Right ventricle myocardium superior (tissue), 1 donor: ENCODE measurements at regions not wholly inside any gene's neighbourhood (a gene's known extent, or its start where the extent isn't known, plus 50 kb on each side); places are given as distances from the start of the nearest gene placed in this dataset.
"Not testable (repeated sequence)": the region's sequence is repeated elsewhere in the genome, so short reads cannot be mapped to it uniquely, and the experiment has no call there.

ENCODE experiments used
- ATAC-seq: fragments of 200-7000 bp; cut with Tn5 transposase; one replicate; pipeline ENCODE4 v1.9.1; 2020; ENCODE audit warnings: mild to moderate bottlenecking; ENCODE audit not compliant: poor library complexity
- DNase-seq: peaks from one replicate; pipeline ENCODE4 v3.0.0-alpha.2; 2020
- intact Hi-C: fragments of 100-400 bp; cut with DNase I; formaldehyde crosslinking; loops from one replicate; pipeline ENCODE4 v1.11.2; 2022
- donor health status: DM: no; HTN: yes; CAD: no; lungs with severe emphysema.

DNA sequence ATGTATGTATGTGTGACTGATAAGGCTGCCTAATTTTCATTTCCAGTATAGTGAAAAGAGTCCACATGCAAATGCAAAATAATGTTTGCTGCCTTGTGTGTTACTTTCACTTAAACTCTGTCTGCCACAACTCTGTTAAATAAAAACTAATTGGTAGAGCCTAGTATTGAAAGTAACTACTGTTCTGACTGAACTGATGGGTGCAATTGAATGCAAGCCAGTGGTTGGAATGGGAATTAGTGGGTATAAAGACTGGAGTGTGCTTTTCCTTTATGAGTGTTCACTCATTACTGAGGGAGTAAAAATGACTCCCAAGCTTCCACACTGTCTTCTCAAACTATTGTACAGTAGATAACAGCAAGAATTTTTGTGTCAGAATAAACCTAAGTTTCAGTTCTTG is 571.0 kb downstream of the TMTC2 start:
- no peak for ATAC-seq
- DNase-seq = no peak
- intact Hi-C loops = no loop called here

- DNase-seq (no peak), ATAC-seq (no peak)
- intact Hi-C loops = no loop called here
These were observed 569.9 kb downstream of the TMTC2 start for GRCh38 chr12:83256562-83256961.

GRCh38 chr12:83250866-83251265 is 564.2 kb downstream of the TMTC2 start:
- ATAC-seq = no peak
- no peak for DNase-seq
- intact Hi-C loops = no loop called here

GRCh38 chr12:83245156-83245555 is 558.5 kb downstream of the TMTC2 start:
- intact Hi-C loops = no loop called here
- ATAC-seq (no peak), DNase-seq (no peak)

- no peak for ATAC-seq
- no peak for DNase-seq
- intact Hi-C loops = no loop called here
These were observed 557.3 kb downstream of the TMTC2 start for GRCh38 chr12:83244001-83244400.

- intact Hi-C loops, ATAC-seq, DNase-seq: not testable (repeated sequence)
These were observed 547.3 kb downstream of the TMTC2 start for GRCh38 chr12:83233987-83234386.

- ATAC-seq, intact Hi-C loops: not testable (repeated sequence)
These were observed 540.3 kb downstream of the TMTC2 start for GRCh38 chr12:83226960-83227359.

DNA sequence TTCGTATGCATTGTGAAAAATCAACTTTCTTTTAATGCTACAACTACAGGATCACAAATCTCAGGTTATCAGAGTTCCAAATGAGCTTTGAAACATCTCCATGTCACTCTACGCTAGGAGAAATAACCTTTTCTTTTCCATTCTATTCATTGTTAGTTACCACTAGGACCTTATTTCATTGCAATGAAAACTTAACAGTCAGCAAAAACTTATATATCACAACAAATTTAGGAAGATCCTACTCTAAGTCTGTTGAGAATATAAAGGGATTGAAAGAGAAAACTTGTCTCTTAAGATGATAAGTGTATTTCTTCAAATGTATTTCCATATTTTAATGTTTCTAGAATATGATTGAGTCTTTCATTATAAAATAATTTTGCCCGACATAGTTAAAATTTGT is 539.1 kb downstream of the TMTC2 start:
- intact Hi-C loops = no loop called here
- no peak for ATAC-seq
- DNase-seq = no peak

More at GRCh38 chr12:83226960-83227359, 540.3 kb downstream of the TMTC2 start:
- not testable (repeated sequence) for DNase-seq

GRCh38 chr12:83224012-83224411 is 537.3 kb downstream of the TMTC2 start:
- intact Hi-C loops = no loop called here
- no peak for ATAC-seq
- DNase-seq = no peak

DNA sequence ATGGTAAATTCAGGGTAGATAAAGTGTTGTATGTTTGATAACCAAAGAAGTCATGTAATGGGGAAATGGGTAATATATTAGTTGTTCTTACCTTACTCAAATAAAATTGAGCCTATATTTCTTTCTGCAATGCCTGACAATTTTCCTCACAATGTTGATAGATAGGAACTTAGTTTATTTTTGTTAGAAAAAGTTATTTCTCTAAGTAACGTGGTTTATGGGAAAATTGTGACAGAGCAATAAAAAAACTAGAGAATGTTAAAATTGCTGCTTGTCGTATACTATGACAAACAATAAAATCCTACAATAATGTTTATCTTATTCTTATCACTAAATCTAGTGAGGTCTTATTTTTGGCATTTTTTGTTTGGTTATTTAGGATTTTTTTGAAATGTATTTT is 534.1 kb downstream of the TMTC2 start:
- DNase-seq = no peak
- intact Hi-C loops = no loop called here
- no peak for ATAC-seq

- intact Hi-C loops = no loop called here
- ATAC-seq = no peak
- DNase-seq = no peak
These were observed 529.5 kb downstream of the TMTC2 start for GRCh38 chr12:83216230-83216629.

- ATAC-seq (no peak), DNase-seq (no peak)
- intact Hi-C loops = no loop called here
These were observed 527.5 kb downstream of the TMTC2 start for GRCh38 chr12:83214185-83214584.

DNA sequence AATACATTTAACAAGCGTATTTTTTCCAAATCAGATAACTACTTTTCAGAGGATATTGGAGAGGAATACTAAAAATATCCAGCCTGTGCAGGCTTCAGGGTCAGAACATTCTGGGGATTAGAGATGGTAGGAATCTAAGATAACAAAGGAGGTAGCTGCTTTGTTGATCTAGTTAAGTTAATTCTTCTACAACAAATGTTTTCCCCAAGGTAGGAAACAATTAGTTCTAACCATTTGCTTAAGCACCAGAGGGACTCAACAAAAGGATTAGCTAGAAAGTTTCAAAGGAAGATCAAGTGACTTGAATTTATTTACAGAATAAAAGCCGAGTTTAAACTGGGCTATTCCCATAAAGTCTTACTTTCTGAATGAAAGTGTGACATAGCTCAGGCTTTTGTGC is 524.2 kb downstream of the TMTC2 start:
- intact Hi-C loops = no loop called here
- no peak for DNase-seq
- ATAC-seq = no peak

- intact Hi-C loops = no loop called here
These were observed 512.4 kb downstream of the TMTC2 start for GRCh38 chr12:83199069-83199468.

DNA sequence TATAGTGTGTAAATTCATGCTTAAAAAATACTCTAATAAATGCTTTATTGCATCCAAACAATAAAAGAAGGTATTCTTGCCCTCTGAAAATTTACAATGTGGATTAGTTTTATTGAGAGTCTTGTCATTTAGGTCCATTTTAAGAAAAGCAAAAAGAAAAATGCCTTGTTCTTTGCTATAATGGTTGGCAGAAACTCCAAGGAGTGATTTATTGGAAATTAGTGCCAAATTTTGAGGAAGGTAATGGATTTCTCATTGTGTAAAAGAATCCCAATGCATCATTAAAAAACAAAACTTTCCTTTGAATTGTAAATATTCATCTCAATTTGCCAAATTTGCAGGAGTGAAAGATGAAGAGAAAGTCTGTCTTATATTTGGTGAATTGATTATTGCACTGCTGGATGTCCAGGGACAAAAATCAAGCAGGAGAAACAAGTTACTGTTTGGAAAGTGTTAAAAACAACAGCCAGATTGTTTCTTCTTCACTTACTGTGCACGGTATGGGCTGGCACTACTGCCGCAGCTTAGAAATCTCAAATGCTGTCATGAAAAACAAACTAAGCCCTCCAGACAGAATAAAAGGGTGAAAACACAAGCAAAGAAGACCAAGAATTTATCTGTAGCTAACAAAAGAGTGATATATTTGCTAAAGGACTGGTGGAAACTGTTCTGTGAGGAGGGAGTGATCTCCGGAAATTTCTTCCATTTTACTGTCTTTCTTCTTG is 511.7 kb downstream of the TMTC2 start:
- intact Hi-C loops = no loop called here
- no peak for DNase-seq
- ATAC-seq = no peak

More at GRCh38 chr12:83199069-83199468, 512.4 kb downstream of the TMTC2 start:
- ATAC-seq (no peak), DNase-seq (no peak)

DNA sequence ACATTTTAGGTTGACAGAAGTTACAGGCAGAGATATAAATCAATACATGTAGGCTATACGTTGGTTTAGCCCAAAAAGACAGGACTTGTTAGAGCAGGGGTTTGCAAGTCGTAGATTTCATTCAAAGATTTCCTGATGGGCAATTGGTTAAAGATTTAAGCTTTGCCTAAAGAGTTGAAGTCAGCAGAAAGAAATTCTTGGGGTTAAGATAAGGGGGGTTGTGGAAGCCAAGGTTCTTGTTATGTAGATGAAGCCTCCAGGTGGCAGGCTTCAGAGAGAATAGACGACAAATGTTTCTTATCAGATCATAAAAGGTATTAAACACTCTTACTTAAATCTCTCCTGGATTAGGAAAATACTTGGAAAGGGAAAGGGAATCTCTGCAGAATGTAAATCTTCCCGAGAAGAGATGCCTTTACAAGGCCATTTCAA is 510.8 kb downstream of the TMTC2 start:
- ATAC-seq (no peak), DNase-seq (no peak)
- intact Hi-C loops = no loop called here

DNA sequence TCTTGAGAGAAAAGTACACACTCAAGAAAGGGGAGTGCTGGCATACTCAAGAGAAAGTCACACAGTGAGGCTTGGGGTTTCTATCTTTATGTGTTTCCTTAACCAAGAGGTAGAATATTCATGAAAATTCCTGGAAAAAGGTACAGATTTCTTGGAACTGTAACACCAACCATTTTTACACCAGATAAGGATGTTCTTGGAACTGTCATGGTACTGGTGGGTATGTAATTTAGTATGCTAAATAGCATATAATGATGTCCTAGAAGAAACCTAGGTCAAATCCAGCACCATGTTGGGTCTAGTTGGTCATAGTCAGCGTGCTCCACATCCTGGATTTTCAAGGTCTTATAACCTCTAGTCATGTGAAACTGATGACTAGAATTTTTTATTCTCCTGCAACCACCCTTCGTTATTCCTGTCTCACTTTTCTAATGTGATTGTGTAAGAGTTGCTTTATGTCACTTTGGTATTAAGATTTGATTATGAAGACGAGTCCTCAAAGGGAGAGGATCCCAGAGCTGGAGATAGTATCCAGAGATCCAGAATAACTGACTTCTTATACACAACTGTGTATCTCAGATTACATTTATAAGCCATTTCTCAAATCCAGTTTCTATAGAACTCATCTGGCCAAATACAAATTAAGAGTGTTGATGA is 510.1 kb downstream of the TMTC2 start:
- intact Hi-C loops = no loop called here
- ATAC-seq (no peak), DNase-seq (no peak)

DNA sequence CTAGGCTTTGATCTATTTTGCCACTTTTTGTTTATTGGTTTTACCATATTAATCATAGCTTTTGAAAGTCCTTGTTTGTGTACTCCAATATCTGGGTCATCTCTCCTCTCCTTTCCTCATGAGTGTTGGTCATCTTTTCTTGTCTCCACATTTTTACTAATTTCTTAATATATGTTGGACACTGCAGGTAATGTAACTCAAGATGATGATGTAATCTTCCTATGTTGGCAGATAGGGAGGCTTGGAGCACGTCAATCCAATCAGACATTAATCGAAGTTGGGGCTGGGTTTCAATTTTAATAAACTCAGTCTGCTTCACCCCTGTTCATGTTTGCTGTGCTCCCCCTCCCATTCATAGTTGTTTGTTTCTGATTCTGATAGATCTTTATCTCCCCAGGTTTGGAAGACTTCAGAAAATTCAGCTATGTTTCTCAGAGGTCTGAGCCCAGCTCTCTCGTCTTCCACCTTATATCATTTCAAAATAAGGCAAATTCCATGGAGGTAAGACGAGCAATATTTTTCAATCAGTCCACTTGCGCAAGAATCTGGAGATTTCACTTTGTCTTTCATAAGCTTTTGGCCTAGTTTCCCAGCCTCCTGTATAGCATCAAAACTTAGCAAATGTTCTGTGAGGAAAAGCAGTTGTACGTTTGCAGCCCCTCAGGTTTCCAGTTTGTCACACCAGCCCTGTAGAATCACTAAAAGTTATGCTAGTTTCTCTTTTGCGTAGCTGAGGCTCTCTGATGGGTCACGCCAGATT is 504.1 kb downstream of the TMTC2 start:
- intact Hi-C loops = no loop called here
- ATAC-seq (no peak), DNase-seq (no peak)

- no peak for ATAC-seq
- DNase-seq = no peak
- intact Hi-C loops = no loop called here
These were observed 499.7 kb downstream of the TMTC2 start for GRCh38 chr12:83186419-83186818.

- DNase-seq (no peak), ATAC-seq (no peak)
- intact Hi-C loops = no loop called here
These were observed 498.5 kb downstream of the TMTC2 start for GRCh38 chr12:83185241-83185640.
